Keratinocyte (primary cell): ENCODE measurements at regions not wholly inside any gene's neighbourhood (a gene's known extent, or its start where the extent isn't known, plus 50 kb on each side); places are given as distances from the start of the nearest gene placed in this dataset.

ENCODE experiments used
- DNase-seq: peaks from one replicate; pipeline ENCODE4 v3.0.0-alpha.2; 2011; ENCODE audit warnings: low read depth, missing footprints, low spot score
- FAIRE-seq: peaks from 2 replicates; lab custom pipeline; 2011; peaks lifted over from hg19 to GRCh38; lab: Jason Lieb, UNC
- H2AFZ ChIP-seq: 2 replicates; pipeline ENCODE4 v1.6.0; 2012; ENCODE audit warnings: low read length, control low read depth, inconsistent platforms; ENCODE audit not compliant: control insufficient read depth
- H3K27ac ChIP-seq: 2 replicates; pipeline ENCODE4 v1.5.1; 2011; ENCODE audit warnings: low read length; ENCODE audit not compliant: control insufficient read depth, insufficient read depth
- H3K27me3 ChIP-seq: 3 replicates; pipeline ENCODE4 v1.6.0; 2011; ENCODE audit warnings: low read length; ENCODE audit not compliant: control insufficient read depth, insufficient read depth; ENCODE audit errors: extremely low read depth
- H3K36me3 ChIP-seq, 2 experiments: 2 replicates in 1 of 2; 3 replicates in 1 of 2; pipeline ENCODE4 v1.5.1; 2011; ENCODE audit warnings: low read length in 2 of 2, mild to moderate bottlenecking in 1 of 2; ENCODE audit not compliant: control insufficient read depth in 2 of 2, insufficient read depth in 2 of 2; ENCODE audit errors: extremely low read depth in 1 of 2
- H3K4me1 ChIP-seq: 3 replicates; pipeline ENCODE4 v1.5.1; 2011; ENCODE audit warnings: low read length; ENCODE audit not compliant: control insufficient read depth, insufficient read depth; ENCODE audit errors: extremely low read depth
- H3K4me2 ChIP-seq: 3 replicates; pipeline ENCODE4 v1.6.0; 2011; ENCODE audit warnings: low read depth, low read length; ENCODE audit not compliant: control insufficient read depth, insufficient read depth; ENCODE audit errors: extremely low read depth
- H3K4me3 ChIP-seq, 3 experiments: fragments of 200-600 bp in 1 of 3; sonication (generic) in 1 of 3; 2 replicates in 2 of 3; 3 replicates in 1 of 3; pipeline ENCODE4 v1.5.1; 2011 to 2016; ENCODE audit warnings: low read length in 3 of 3, mild to moderate bottlenecking in 3 of 3, control low read depth in 2 of 3, inconsistent platforms in 1 of 3, low read depth in 1 of 3, mixed read lengths in 1 of 3, mixed run types in 1 of 3, moderate library complexity in 1 of 3; ENCODE audit not compliant: control insufficient read depth in 2 of 3, insufficient read depth in 2 of 3; ENCODE audit errors: extremely low read depth in 1 of 3
- H3K79me2 ChIP-seq: 2 replicates; pipeline ENCODE4 v1.6.0; 2012; ENCODE audit warnings: low read length; ENCODE audit not compliant: control insufficient read depth, insufficient read depth
- H3K9ac ChIP-seq: 3 replicates; pipeline ENCODE4 v1.6.0; 2011; ENCODE audit warnings: low read length; ENCODE audit not compliant: control insufficient read depth, insufficient read depth; ENCODE audit errors: extremely low read depth
- H3K9me1 ChIP-seq: 3 replicates; pipeline ENCODE4 v1.6.0; 2011; ENCODE audit warnings: low read length; ENCODE audit not compliant: control insufficient read depth, insufficient read depth; ENCODE audit errors: extremely low read depth
- H3K9me3 ChIP-seq: 2 replicates; pipeline ENCODE4 v1.5.1; 2012; ENCODE audit warnings: low read depth, low read length; ENCODE audit not compliant: control insufficient read depth
- H4K20me1 ChIP-seq: 3 replicates; pipeline ENCODE4 v1.6.0; 2011; ENCODE audit warnings: low read length; ENCODE audit not compliant: control insufficient read depth, insufficient read depth; ENCODE audit errors: extremely low read depth
- CTCF ChIP-seq, 3 experiments: IDR thresholded peaks in 1 of 3; conservative IDR thresholded peaks in 1 of 3; optimal IDR thresholded peaks in 1 of 3; 2 replicates in 2 of 3; 3 replicates in 1 of 3; pipeline versions ENCODE3 to v1.5.1; 2011; ENCODE audit warnings: low read length in 3 of 3, mild to moderate bottlenecking in 3 of 3, moderate library complexity in 2 of 3, control low read depth in 1 of 3, inconsistent platforms in 1 of 3; ENCODE audit not compliant: insufficient read depth in 2 of 3; ENCODE audit errors: extremely low read depth in 1 of 3
- EZH2 ChIP-seq: IDR thresholded peaks from one replicate; pipeline ENCODE4 v1.6.1; 2012; ENCODE audit warnings: inconsistent platforms, mild to moderate bottlenecking, low read length, moderate library complexity
- dilution Hi-C: fragments of 300-500 bp; cut with MboI; formaldehyde crosslinking; loops from one replicate; pipeline ENCODE4 v1.7.0; 2020; ENCODE audit warnings: low sequenced_read_pairs; ENCODE audit not compliant: extremely low pct_ligation_motif_present

GRCh38 chr22:49689858-49690257 is 137.8 kb downstream of the BRD1 start:
- DNase-seq, result no peak
- Histone ChIP-seq H3K4me3 (no peak overlapping the region), H3K79me2 (no peaks in the 10 kb centered on the region), H3K4me2 (no peak overlapping the region), H3K4me1 (no peaks in the 10 kb centered on the region), H3K27me3 (no peaks in the 10 kb centered on the region), H3K9me3 (peaks cover 19% of the 10 kb centered on the region), H3K36me3 (no peaks in the 10 kb centered on the region), H2AFZ (no peak overlapping the region), H3K9ac (no peak overlapping the region), H4K20me1 (no peaks in the 10 kb centered on the region), H3K9me1 (no peaks in the 10 kb centered on the region), H3K27ac (no peak overlapping the region)
- dilution Hi-C loops, result no loop called here
- FAIRE-seq, result no peak
- TF ChIP-seq EZH2, result no peak
- no peak for TF ChIP-seq CTCF (optimal IDR thresholded peaks at IDR 0.05 in 1 of 3, IDR thresholded peaks at IDR 0.05 in 1 of 3, conservative IDR thresholded peaks at IDR 0.05 in 1 of 3; ENCODE audit: extremely low read depth in 1 of 3, insufficient read depth in 2 of 3, low read length in 3 of 3)

- no peak for FAIRE-seq
- Histone ChIP-seq H3K9ac (no peak overlapping the region), H3K36me3 (no peaks in the 10 kb centered on the region), H3K4me2 (no peak overlapping the region), H3K9me3 (peaks cover 19% of the 10 kb centered on the region), H3K27ac (no peak overlapping the region), H4K20me1 (no peaks in the 10 kb centered on the region), H3K9me1 (no peaks in the 10 kb centered on the region), H3K79me2 (no peaks in the 10 kb centered on the region), H3K27me3 (no peaks in the 10 kb centered on the region), H3K4me3 (no peak overlapping the region), H3K4me1 (no peaks in the 10 kb centered on the region), H2AFZ (no peak overlapping the region)
- TF ChIP-seq EZH2 (no peak), CTCF (optimal IDR thresholded peaks at IDR 0.05 in 1 of 3, IDR thresholded peaks at IDR 0.05 in 1 of 3, conservative IDR thresholded peaks at IDR 0.05 in 1 of 3; ENCODE audit: extremely low read depth in 1 of 3, insufficient read depth in 2 of 3, low read length in 3 of 3) (no peak)
- DNase-seq, result no peak
- dilution Hi-C loops, result no loop called here
Measured at GRCh38 chr22:49689255-49689770, 138.4 kb downstream of the BRD1 start.
